ENCODE measurements at regions not wholly inside any gene's neighbourhood (a gene's known extent, or its start where the extent isn't known, plus 50 kb on each side); places are given as distances from the start of the nearest gene placed in this dataset.

DNA sequence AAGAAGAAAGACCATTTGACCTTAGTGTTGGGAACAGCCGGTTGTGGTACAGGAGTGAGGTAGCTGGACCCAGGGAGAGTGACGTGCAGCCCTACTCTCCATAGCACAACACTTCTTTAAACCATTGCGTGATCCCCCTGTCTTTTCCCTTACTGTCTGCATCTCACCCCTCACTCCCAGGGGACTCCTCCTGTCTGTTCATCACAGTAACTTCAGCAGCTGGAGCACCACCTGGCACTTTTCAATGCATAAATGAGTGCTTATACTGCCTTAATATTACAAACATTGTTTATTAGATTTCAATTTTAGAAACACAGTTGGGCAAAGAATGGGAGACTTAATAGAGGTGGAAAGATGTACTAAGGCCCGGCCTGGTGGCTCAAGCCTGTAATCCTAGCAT lies 285.5 kb downstream of the UQCRFS1 start:
- TF ChIP-seq, protein P1, sequence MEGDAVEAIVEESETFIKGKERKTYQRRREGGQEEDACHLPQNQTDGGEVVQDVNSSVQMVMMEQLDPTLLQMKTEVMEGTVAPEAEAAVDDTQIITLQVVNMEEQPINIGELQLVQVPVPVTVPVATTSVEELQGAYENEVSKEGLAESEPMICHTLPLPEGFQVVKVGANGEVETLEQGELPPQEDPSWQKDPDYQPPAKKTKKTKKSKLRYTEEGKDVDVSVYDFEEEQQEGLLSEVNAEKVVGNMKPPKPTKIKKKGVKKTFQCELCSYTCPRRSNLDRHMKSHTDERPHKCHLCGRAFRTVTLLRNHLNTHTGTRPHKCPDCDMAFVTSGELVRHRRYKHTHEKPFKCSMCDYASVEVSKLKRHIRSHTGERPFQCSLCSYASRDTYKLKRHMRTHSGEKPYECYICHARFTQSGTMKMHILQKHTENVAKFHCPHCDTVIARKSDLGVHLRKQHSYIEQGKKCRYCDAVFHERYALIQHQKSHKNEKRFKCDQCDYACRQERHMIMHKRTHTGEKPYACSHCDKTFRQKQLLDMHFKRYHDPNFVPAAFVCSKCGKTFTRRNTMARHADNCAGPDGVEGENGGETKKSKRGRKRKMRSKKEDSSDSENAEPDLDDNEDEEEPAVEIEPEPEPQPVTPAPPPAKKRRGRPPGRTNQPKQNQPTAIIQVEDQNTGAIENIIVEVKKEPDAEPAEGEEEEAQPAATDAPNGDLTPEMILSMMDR (IDR thresholded peaks at IDR 0.05), result no peak
- TF ChIP-seq POLR2AphosphoS5 (IDR thresholded peaks at IDR 0.05; ENCODE audit: insufficient read depth in 1 of 2, low read depth in 1 of 2), result no peak

All from vagina (tissue), 2 donors.